Astrocyte (in vitro differentiated cells and primary cell): ENCODE measurements at regions not wholly inside any gene's neighbourhood (a gene's known extent, or its start where the extent isn't known, plus 50 kb on each side); places are given as distances from the start of the nearest gene placed in this dataset.

ENCODE experiments used
- DNase-seq: peaks from one replicate; pipeline ENCODE4 v3.0.0-alpha.2; 2010; ENCODE audit warnings: low read depth
- FAIRE-seq: peaks from 2 replicates; lab custom pipeline; 2011; peaks lifted over from hg19 to GRCh38; lab: Jason Lieb, UNC
- H2AFZ ChIP-seq: 2 replicates; pipeline ENCODE4 v1.6.0; 2012; ENCODE audit warnings: low read depth, low read length, inconsistent platforms
- H3K27ac ChIP-seq: 2 replicates; pipeline ENCODE4 v1.5.1; 2011; ENCODE audit warnings: low read depth, low read length, inconsistent platforms
- H3K27me3 ChIP-seq: 2 replicates; pipeline ENCODE4 v1.6.0; 2011; ENCODE audit warnings: low read length, inconsistent platforms; ENCODE audit not compliant: insufficient read depth
- H3K36me3 ChIP-seq: 2 replicates; pipeline ENCODE4 v1.5.1; 2011; ENCODE audit warnings: low read length, inconsistent platforms; ENCODE audit not compliant: insufficient read depth
- H3K4me1 ChIP-seq: 2 replicates; pipeline ENCODE4 v1.5.1; 2011; ENCODE audit warnings: low read length, inconsistent platforms; ENCODE audit not compliant: insufficient read depth
- H3K4me2 ChIP-seq: 2 replicates; pipeline ENCODE4 v1.6.0; 2012; ENCODE audit warnings: low read length, inconsistent platforms
- H3K4me3 ChIP-seq: 2 replicates; pipeline ENCODE4 v1.5.1; 2011; ENCODE audit warnings: low read depth, mild to moderate bottlenecking, low read length, inconsistent platforms; ENCODE audit not compliant: insufficient read depth
- H3K79me2 ChIP-seq: 2 replicates; pipeline ENCODE4 v1.6.0; 2012; ENCODE audit warnings: mild to moderate bottlenecking, low read length, inconsistent platforms; ENCODE audit not compliant: insufficient read depth
- H3K9ac ChIP-seq: 2 replicates; pipeline ENCODE4 v1.6.0; 2012; ENCODE audit warnings: mild to moderate bottlenecking, low read length, inconsistent platforms
- H3K9me3 ChIP-seq: 2 replicates; pipeline ENCODE4 v1.5.1; 2012; ENCODE audit warnings: low read depth, mild to moderate bottlenecking, low read length, inconsistent platforms; ENCODE audit not compliant: insufficient read depth
- H4K20me1 ChIP-seq: 2 replicates; pipeline ENCODE4 v1.6.0; 2012; ENCODE audit warnings: low read length, inconsistent platforms; ENCODE audit not compliant: insufficient read depth
- H3K27ac Mint-ChIP-seq: one replicate; pipeline ENCODE4 v1.8.0; 2021; ENCODE audit warnings: mild to moderate bottlenecking, mixed read lengths; ENCODE audit not compliant: unreplicated experiment
- H3K27me3 Mint-ChIP-seq: one replicate; pipeline ENCODE4 v1.8.0; 2021; ENCODE audit warnings: low read depth, mixed read lengths; ENCODE audit not compliant: unreplicated experiment
- H3K36me3 Mint-ChIP-seq: one replicate; pipeline ENCODE4 v1.8.0; 2021; ENCODE audit warnings: low read depth, mixed read lengths; ENCODE audit not compliant: unreplicated experiment
- H3K4me1 Mint-ChIP-seq: one replicate; pipeline ENCODE4 v1.8.0; 2021; ENCODE audit warnings: low read depth, mixed read lengths; ENCODE audit not compliant: unreplicated experiment
- H3K4me3 Mint-ChIP-seq: one replicate; pipeline ENCODE4 v1.8.0; 2021; ENCODE audit warnings: mild to moderate bottlenecking, moderate library complexity, mixed read lengths; ENCODE audit not compliant: unreplicated experiment
- H3K9me3 Mint-ChIP-seq: one replicate; pipeline ENCODE4 v1.8.0; 2021; ENCODE audit warnings: mild to moderate bottlenecking, mixed read lengths; ENCODE audit not compliant: unreplicated experiment
- CTCF ChIP-seq: IDR thresholded peaks from 2 replicates; pipeline ENCODE4 v1.5.1; 2011; ENCODE audit warnings: low read depth, mild to moderate bottlenecking, inconsistent platforms, low read length, moderate library complexity; ENCODE audit not compliant: insufficient read depth
- EZH2 ChIP-seq: IDR thresholded peaks from 2 replicates; pipeline ENCODE4 v1.6.1; 2012; ENCODE audit warnings: mild to moderate bottlenecking, low read length, inconsistent platforms; ENCODE audit not compliant: insufficient read depth

- H3K79me2 ChIP-seq = no peaks in the 10 kb centered on the region
- Mint-ChIP-seq H3K9me3 (no peaks in the 10 kb centered on the region), H3K4me1 (peaks cover 2% of the 10 kb centered on the region), H3K4me3 (no peak overlapping the region), H3K27ac (no peak overlapping the region), H3K36me3 (no peaks in the 10 kb centered on the region), H3K27me3 (no peaks in the 10 kb centered on the region)
- no peak overlapping the region for H3K9ac ChIP-seq
- no peaks in the 10 kb centered on the region for H3K36me3 ChIP-seq
- H3K4me1 ChIP-seq = no peaks in the 10 kb centered on the region
- no peaks in the 10 kb centered on the region for H3K9me3 ChIP-seq
- no peak overlapping the region for H3K4me3 ChIP-seq
- no peak overlapping the region for H3K27ac ChIP-seq
- TF ChIP-seq EZH2 (no peak), CTCF (no peak)
- H3K4me2 ChIP-seq = no peak overlapping the region
- no peaks in the 10 kb centered on the region for H3K27me3 ChIP-seq
- DNase-seq (no peak), FAIRE-seq (no peak)
- no peaks in the 10 kb centered on the region for H4K20me1 ChIP-seq
- no peak overlapping the region for H2AFZ ChIP-seq
These were observed 275.6 kb upstream of the ADGRL2 start for GRCh38 chr1:81525085-81525484.

- Mint-ChIP-seq H3K4me1 (no peaks in the 10 kb centered on the region), H3K27ac (no peak overlapping the region), H3K9me3 (no peaks in the 10 kb centered on the region), H3K36me3 (no peaks in the 10 kb centered on the region), H3K4me3 (no peak overlapping the region), H3K27me3 (no peaks in the 10 kb centered on the region)
- H3K79me2 ChIP-seq = no peaks in the 10 kb centered on the region
- H3K27me3 ChIP-seq = no peaks in the 10 kb centered on the region
- no peaks in the 10 kb centered on the region for H3K4me1 ChIP-seq
- no peaks in the 10 kb centered on the region for H3K36me3 ChIP-seq
- FAIRE-seq (no peak), DNase-seq (no peak)
- no peak overlapping the region for H3K4me3 ChIP-seq
- H3K4me2 ChIP-seq = no peak overlapping the region
- H3K27ac ChIP-seq = no peak overlapping the region
- no peak overlapping the region for H3K9ac ChIP-seq
- H4K20me1 ChIP-seq = no peaks in the 10 kb centered on the region
- no peaks in the 10 kb centered on the region for H3K9me3 ChIP-seq
- no peak overlapping the region for H2AFZ ChIP-seq
- no peak for TF ChIP-seq CTCF
- no peak for TF ChIP-seq EZH2
These were observed 280.7 kb upstream of the ADGRL2 start for GRCh38 chr1:81519987-81520386.

- no peaks in the 10 kb centered on the region for H3K9me3 Mint-ChIP-seq
- no peak overlapping the region for H3K27ac Mint-ChIP-seq
- H3K27ac ChIP-seq = no peak overlapping the region
- no peak overlapping the region for H3K4me3 ChIP-seq
- H3K27me3 Mint-ChIP-seq = no peaks in the 10 kb centered on the region
- H4K20me1 ChIP-seq = no peaks in the 10 kb centered on the region
- H3K4me2 ChIP-seq = no peak overlapping the region
- no peak overlapping the region for H3K4me3 Mint-ChIP-seq
- no peaks in the 10 kb centered on the region for H3K36me3 ChIP-seq
- no peaks in the 10 kb centered on the region for H3K4me1 Mint-ChIP-seq
- no peaks in the 10 kb centered on the region for H3K27me3 ChIP-seq
- no peak for DNase-seq
- H2AFZ ChIP-seq = no peak overlapping the region
- no peaks in the 10 kb centered on the region for H3K9me3 ChIP-seq
- H3K9ac ChIP-seq = no peak overlapping the region
- no peaks in the 10 kb centered on the region for H3K79me2 ChIP-seq
- H3K4me1 ChIP-seq = no peaks in the 10 kb centered on the region
- H3K36me3 Mint-ChIP-seq = no peaks in the 10 kb centered on the region
- no peak for FAIRE-seq
- TF ChIP-seq EZH2 (no peak), CTCF (no peak)
These were observed 282.7 kb upstream of the ADGRL2 start for GRCh38 chr1:81517987-81518386.
